Lower lobe of right lung (tissue), 2 donors: ENCODE measurements at regions not wholly inside any gene's neighbourhood (a gene's known extent, or its start where the extent isn't known, plus 50 kb on each side); places are given as distances from the start of the nearest gene placed in this dataset.

Experiments used
- ATAC-seq, 2 donors: fragments of 200-7000 bp; cut with Tn5 transposase; one replicate each; pipeline ENCODE4 v1.9.1; 2020 to 2022; ENCODE audit warnings: mild to moderate bottlenecking in 2 of 2, moderate library complexity in 2 of 2
- DNase-seq: peaks from one replicate; pipeline ENCODE4 v3.0.0-alpha.2; 2020
- H3K27ac ChIP-seq: fragments of 200-600 bp; one replicate; pipeline ENCODE4 v1.8.0; 2022
- H3K27me3 ChIP-seq: fragments of 200-600 bp; one replicate; pipeline ENCODE4 v1.8.0; 2022; ENCODE audit warnings: low read depth
- H3K36me3 ChIP-seq: fragments of 200-600 bp; one replicate; pipeline ENCODE4 v1.8.0; 2022; ENCODE audit warnings: mild to moderate bottlenecking
- H3K4me1 ChIP-seq: fragments of 200-600 bp; one replicate; pipeline ENCODE4 v1.8.0; 2022
- H3K4me3 ChIP-seq: fragments of 200-600 bp; one replicate; pipeline ENCODE4 v1.8.0; 2022; ENCODE audit warnings: mild to moderate bottlenecking
- H3K9me3 ChIP-seq: fragments of 200-600 bp; one replicate; pipeline ENCODE4 v1.8.0; 2022
- CTCF ChIP-seq: fragments of 200-600 bp; IDR thresholded peaks from one replicate; pipeline ENCODE4 v1.8.0; 2022; ENCODE audit warnings: antibody characterized with exemption, mild to moderate bottlenecking
- intact Hi-C: fragments of 100-400 bp; cut with DNase I; formaldehyde crosslinking; loops from one replicate; pipeline ENCODE4 v1.11.0; 2022
- donor health status: DM: no; HTN: yes; CAD: no; lungs with severe emphysema.

GRCh38 chr20:54372313-54372712 is 103.1 kb upstream of the DOK5 start:
- no peak overlapping the region for H3K27ac ChIP-seq
- DNase-seq (no peak), ATAC-seq (no peak)
- H3K27me3 ChIP-seq: no peaks in the 10 kb centered on the region
- intact Hi-C loops: no loop called here
- H3K4me1 ChIP-seq: no peaks in the 10 kb centered on the region
- H3K36me3 ChIP-seq: no peaks in the 10 kb centered on the region
- no peaks in the 10 kb centered on the region for H3K9me3 ChIP-seq
- TF ChIP-seq CTCF: no peak
- H3K4me3 ChIP-seq: no peak overlapping the region

- no peaks in the 10 kb centered on the region for H3K36me3 ChIP-seq
- no peaks in the 10 kb centered on the region for H3K4me1 ChIP-seq
- H3K4me3 ChIP-seq: no peak overlapping the region
- DNase-seq (no peak), ATAC-seq (no peak)
- H3K9me3 ChIP-seq: no peaks in the 10 kb centered on the region
- TF ChIP-seq CTCF: no peak
- no peak overlapping the region for H3K27ac ChIP-seq
- no peaks in the 10 kb centered on the region for H3K27me3 ChIP-seq
- intact Hi-C loops: no loop called here
These were observed 97.2 kb upstream of the DOK5 start for GRCh38 chr20:54377992-54378773.

- H3K27ac ChIP-seq: no peak overlapping the region
- no peak for DNase-seq
- intact Hi-C loops: no loop called here
- no peak for TF ChIP-seq CTCF
- H3K9me3 ChIP-seq: no peaks in the 10 kb centered on the region
- H3K36me3 ChIP-seq: no peaks in the 10 kb centered on the region
- H3K4me1 ChIP-seq: no peaks in the 10 kb centered on the region
- no peaks in the 10 kb centered on the region for H3K27me3 ChIP-seq
- H3K4me3 ChIP-seq: no peak overlapping the region
- ATAC-seq: no peak
These were observed 95.4 kb upstream of the DOK5 start for GRCh38 chr20:54379893-54380584.

GRCh38 chr20:54382419-54382818 is 93.0 kb upstream of the DOK5 start:
- no peak for DNase-seq
- H3K9me3 ChIP-seq: no peaks in the 10 kb centered on the region
- H3K4me1 ChIP-seq: no peaks in the 10 kb centered on the region
- intact Hi-C loops: no loop called here
- no peak for ATAC-seq
- no peak overlapping the region for H3K27ac ChIP-seq
- no peak for TF ChIP-seq CTCF
- no peaks in the 10 kb centered on the region for H3K27me3 ChIP-seq
- H3K4me3 ChIP-seq: no peak overlapping the region
- H3K36me3 ChIP-seq: no peaks in the 10 kb centered on the region

GRCh38 chr20:54385746-54386145 is 89.6 kb upstream of the DOK5 start:
- H3K4me1 ChIP-seq: no peaks in the 10 kb centered on the region

More at GRCh38 chr20:54385746-54386145, 89.6 kb upstream of the DOK5 start:
- no peak for TF ChIP-seq CTCF
- Histone ChIP-seq H3K36me3 (no peaks in the 10 kb centered on the region), H3K4me3 (no peak overlapping the region), H3K27ac (no peak overlapping the region), H3K9me3 (no peaks in the 10 kb centered on the region), H3K27me3 (no peaks in the 10 kb centered on the region)
- no peak for ATAC-seq
- intact Hi-C loops: no loop called here
- DNase-seq: no peak
